ENCODE measurements at regions not wholly inside any gene's neighbourhood (a gene's known extent, or its start where the extent isn't known, plus 50 kb on each side); places are given as distances from the start of the nearest gene placed in this dataset.

DNA sequence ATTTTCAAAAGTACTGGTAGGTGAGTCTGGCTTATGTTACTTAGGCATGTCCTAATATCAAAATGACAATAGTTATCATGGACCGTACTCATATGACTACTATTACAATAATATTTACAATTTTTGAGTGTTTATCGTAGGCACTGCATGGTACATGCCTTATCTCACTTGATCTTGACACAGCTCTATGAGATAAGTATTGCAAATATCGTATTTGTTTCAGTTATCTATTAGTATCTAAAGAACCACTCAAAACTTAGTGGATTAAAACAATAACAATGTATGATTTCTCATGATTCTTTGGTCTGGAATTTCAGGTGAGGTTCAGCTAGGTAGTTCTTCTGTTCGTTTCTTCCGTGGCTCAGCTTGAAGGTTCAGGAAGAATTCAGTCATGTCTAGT is 59.7 kb upstream of the XCR1 start:
- TF ChIP-seq, protein P1, sequence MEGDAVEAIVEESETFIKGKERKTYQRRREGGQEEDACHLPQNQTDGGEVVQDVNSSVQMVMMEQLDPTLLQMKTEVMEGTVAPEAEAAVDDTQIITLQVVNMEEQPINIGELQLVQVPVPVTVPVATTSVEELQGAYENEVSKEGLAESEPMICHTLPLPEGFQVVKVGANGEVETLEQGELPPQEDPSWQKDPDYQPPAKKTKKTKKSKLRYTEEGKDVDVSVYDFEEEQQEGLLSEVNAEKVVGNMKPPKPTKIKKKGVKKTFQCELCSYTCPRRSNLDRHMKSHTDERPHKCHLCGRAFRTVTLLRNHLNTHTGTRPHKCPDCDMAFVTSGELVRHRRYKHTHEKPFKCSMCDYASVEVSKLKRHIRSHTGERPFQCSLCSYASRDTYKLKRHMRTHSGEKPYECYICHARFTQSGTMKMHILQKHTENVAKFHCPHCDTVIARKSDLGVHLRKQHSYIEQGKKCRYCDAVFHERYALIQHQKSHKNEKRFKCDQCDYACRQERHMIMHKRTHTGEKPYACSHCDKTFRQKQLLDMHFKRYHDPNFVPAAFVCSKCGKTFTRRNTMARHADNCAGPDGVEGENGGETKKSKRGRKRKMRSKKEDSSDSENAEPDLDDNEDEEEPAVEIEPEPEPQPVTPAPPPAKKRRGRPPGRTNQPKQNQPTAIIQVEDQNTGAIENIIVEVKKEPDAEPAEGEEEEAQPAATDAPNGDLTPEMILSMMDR (tag by site-specific recombination; IDR thresholded peaks at IDR 0.05), result no peak
- TF ChIP-seq ZNF157 (tag by site-specific recombination; IDR thresholded peaks at IDR 0.05), result no peak
- TF ChIP-seq ZNF266 (tag by site-specific recombination; IDR thresholded peaks at IDR 0.05; ENCODE audit: low read depth), result no peak
- no peak for TF ChIP-seq ZNF777 (tag by site-specific recombination; IDR thresholded peaks at IDR 0.05; ENCODE audit: borderline replicate concordance)
- TF ChIP-seq ZNF664 (tag by site-specific recombination; IDR thresholded peaks at IDR 0.05), result no peak
- no peak for TF ChIP-seq ZNF175 (tag by site-specific recombination; IDR thresholded peaks at IDR 0.05)
- TF ChIP-seq ZEB2 (tag by site-specific recombination; IDR thresholded peaks at IDR 0.05), result no peak
- no peak for TF ChIP-seq YY1 (tag by site-specific recombination; IDR thresholded peaks at IDR 0.05)
- TF ChIP-seq ZNF416 (tag by site-specific recombination; IDR thresholded peaks at IDR 0.05), result no peak
- no peak for TF ChIP-seq ZNF394 (tag by site-specific recombination; IDR thresholded peaks at IDR 0.05; ENCODE audit: borderline replicate concordance)

Measured in HEK293 (cell line).